ENCODE measurements at regions not wholly inside any gene's neighbourhood (a gene's known extent, or its start where the extent isn't known, plus 50 kb on each side); places are given as distances from the start of the nearest gene placed in this dataset.

GRCh38 chr4:111946800-111947199, 198.5 kb upstream of the FAM241A start:
- Mint-ChIP-seq H3K4me3 (no peak overlapping the region), H3K27me3 (ENCODE audit: low read depth in 3 of 3) (peaks cover 1 to 9% (median 4%) of the 10 kb centered on the region in 3 donors), H3K4me1 (peaks cover 4% of the 10 kb centered on the region), H3K36me3 (no peaks in the 10 kb centered on the region), H3K9me3 (peaks cover 0 to 3% (median 0%) of the 10 kb centered on the region in 7 donors), H3K27ac (no peak overlapping the region)
- WGBS (ENCODE audit: insufficient coverage) = no CpG with 5 or more reads among the region's 2 CpGs
- Histone ChIP-seq H3K79me2 (ENCODE audit: insufficient read depth, low read length) (no peaks in the 10 kb centered on the region), H3K36me3 (replicated peaks in 1 of 2; ENCODE audit: control insufficient read depth in 1 of 2, insufficient read depth in 2 of 2, low read length in 2 of 2) (no peaks in the 10 kb centered on the region), H3K9ac (ENCODE audit: insufficient read depth, low read length, poor library complexity, severe bottlenecking) (no peak overlapping the region), H2AFZ (ENCODE audit: insufficient read depth, low read depth, low read length, poor library complexity, severe bottlenecking) (no peak overlapping the region), H3K4me3 (replicated peaks in 1 of 3; ENCODE audit: low read depth in 2 of 3, low read length in 3 of 3) (no peak overlapping the region), H3K9me3 (replicated peaks in 1 of 2; ENCODE audit: control insufficient read depth in 1 of 2, insufficient read depth in 1 of 2, low read length in 2 of 2) (no peaks in the 10 kb centered on the region), H3K4me1 (ENCODE audit: control insufficient read depth in 1 of 2, insufficient read depth in 2 of 2, low read length in 2 of 2) (no peaks in the 10 kb centered on the region), H3K27me3 (ENCODE audit: control insufficient read depth in 2 of 2, insufficient read depth in 2 of 2, low read length in 2 of 2) (no peaks in the 10 kb centered on the region), H4K20me1 (ENCODE audit: insufficient read depth, low read length) (no peaks in the 10 kb centered on the region), H3K27ac (ENCODE audit: low read depth in 1 of 2, low read length in 2 of 2) (no peak overlapping the region), H3K4me2 (replicated peaks; ENCODE audit: extremely low read depth, low read length, poor library complexity, severe bottlenecking) (no peak overlapping the region)
- TF ChIP-seq CTCF (IDR thresholded peaks at IDR 0.05) = no peak
- intact Hi-C loops (cut with micrococcal nuclease) = loop anchor here in 1 of 2 donors (10.0 kb wide), 1 partner anchor 78 kb away; no protein-coding TSS in a partner anchor
- peak in 1 of 3 donors; percentile 24 for DNase-seq

- H3K9me3 ChIP-seq (replicated peaks in 1 of 2; ENCODE audit: control insufficient read depth in 1 of 2, insufficient read depth in 1 of 2, low read length in 2 of 2) = no peaks in the 10 kb centered on the region
- no peak overlapping the region for H3K4me2 ChIP-seq (replicated peaks; ENCODE audit: extremely low read depth, low read length, poor library complexity, severe bottlenecking)
- no peaks in the 10 kb centered on the region for H3K36me3 ChIP-seq (replicated peaks in 1 of 2; ENCODE audit: control insufficient read depth in 1 of 2, insufficient read depth in 2 of 2, low read length in 2 of 2)
- no peak overlapping the region for H3K9ac ChIP-seq (ENCODE audit: insufficient read depth, low read length, poor library complexity, severe bottlenecking)
- no peaks in the 10 kb centered on the region for H3K27me3 ChIP-seq (ENCODE audit: control insufficient read depth in 2 of 2, insufficient read depth in 2 of 2, low read length in 2 of 2)
- H3K4me3 Mint-ChIP-seq = no peak overlapping the region
- H3K36me3 Mint-ChIP-seq = no peaks in the 10 kb centered on the region
- no peaks in the 10 kb centered on the region for H3K4me1 Mint-ChIP-seq
- peaks cover 0 to 3% (median 0%) of the 10 kb centered on the region in 7 donors for H3K9me3 Mint-ChIP-seq
- no peak overlapping the region for H3K4me3 ChIP-seq (replicated peaks in 1 of 3; ENCODE audit: low read depth in 2 of 3, low read length in 3 of 3)
- TF ChIP-seq CTCF (IDR thresholded peaks at IDR 0.05) = no peak
- no peaks in the 10 kb centered on the region for H4K20me1 ChIP-seq (ENCODE audit: insufficient read depth, low read length)
- no peak overlapping the region for H3K27ac Mint-ChIP-seq
- H3K79me2 ChIP-seq (ENCODE audit: insufficient read depth, low read length) = no peaks in the 10 kb centered on the region
- H2AFZ ChIP-seq (ENCODE audit: insufficient read depth, low read depth, low read length, poor library complexity, severe bottlenecking) = no peak overlapping the region
- H3K27ac ChIP-seq (ENCODE audit: low read depth in 1 of 2, low read length in 2 of 2) = no peak overlapping the region
- no peaks in the 10 kb centered on the region for H3K4me1 ChIP-seq (ENCODE audit: control insufficient read depth in 1 of 2, insufficient read depth in 2 of 2, low read length in 2 of 2)
- intact Hi-C loops (cut with micrococcal nuclease) = no loop called here
- H3K27me3 Mint-ChIP-seq (ENCODE audit: low read depth in 3 of 3) = peaks cover 0 to 1% (median 0%) of the 10 kb centered on the region in 3 donors
- DNase-seq = no peak
Observed at GRCh38 chr4:111952688-111953087, 192.6 kb upstream of the FAM241A start.

Data from CD14-positive monocyte (primary cell).